Activated naive CD4-positive, alpha-beta T cell treated with anti-CD3 and anti-CD28 coated beads, Interleukin-2, amount 50 U/mL, for 24 hours (primary cell): ENCODE measurements at regions not wholly inside any gene's neighbourhood (a gene's known extent, or its start where the extent isn't known, plus 50 kb on each side); places are given as distances from the start of the nearest gene placed in this dataset.
"Not testable (repeated sequence)": the region's sequence is repeated elsewhere in the genome, so short reads cannot be mapped to it uniquely, and the experiment has no call there.

Experiments used
- H3K27ac Mint-ChIP-seq: one replicate; pipeline ENCODE4 v1.8.0; 2021; ENCODE audit warnings: mild to moderate bottlenecking, mixed read lengths
- H3K27me3 Mint-ChIP-seq: one replicate; pipeline ENCODE4 v1.8.0; 2021; ENCODE audit warnings: mixed read lengths
- H3K36me3 Mint-ChIP-seq: one replicate; pipeline ENCODE4 v1.8.0; 2021; ENCODE audit warnings: mixed read lengths
- H3K4me1 Mint-ChIP-seq: one replicate; pipeline ENCODE4 v1.8.0; 2021; ENCODE audit warnings: mixed read lengths
- H3K4me3 Mint-ChIP-seq: one replicate; pipeline ENCODE4 v1.8.0; 2021; ENCODE audit warnings: mild to moderate bottlenecking, mixed read lengths
- H3K9me3 Mint-ChIP-seq: one replicate; pipeline ENCODE4 v1.8.0; 2021; ENCODE audit warnings: mixed read lengths

DNA sequence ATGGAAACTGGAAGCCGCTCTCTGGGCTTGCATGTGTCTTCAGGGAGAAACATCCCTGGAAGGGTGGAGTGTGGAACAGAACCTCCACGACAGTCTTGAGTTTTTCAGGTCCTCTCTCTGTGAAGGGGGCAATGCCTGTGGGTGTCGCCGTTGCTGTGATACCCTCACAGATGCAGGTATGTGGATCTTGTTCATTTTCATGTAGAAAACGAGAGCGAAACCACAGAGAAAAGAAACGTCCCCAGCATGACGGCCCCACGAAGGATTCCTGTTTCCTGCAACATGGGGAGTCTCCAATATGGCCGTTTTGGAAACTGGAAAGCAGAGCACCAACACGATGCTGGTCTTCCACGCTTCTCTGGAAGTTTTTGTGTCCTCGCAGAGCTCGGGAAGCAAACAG, 187.9 kb downstream of the ALG10 start:
- H3K27ac Mint-ChIP-seq = no peak overlapping the region
- no peaks in the 10 kb centered on the region for H3K36me3 Mint-ChIP-seq
- no peak overlapping the region for H3K4me3 Mint-ChIP-seq
- no peaks in the 10 kb centered on the region for H3K27me3 Mint-ChIP-seq
- H3K9me3 Mint-ChIP-seq = no peaks in the 10 kb centered on the region
- no peaks in the 10 kb centered on the region for H3K4me1 Mint-ChIP-seq

DNA sequence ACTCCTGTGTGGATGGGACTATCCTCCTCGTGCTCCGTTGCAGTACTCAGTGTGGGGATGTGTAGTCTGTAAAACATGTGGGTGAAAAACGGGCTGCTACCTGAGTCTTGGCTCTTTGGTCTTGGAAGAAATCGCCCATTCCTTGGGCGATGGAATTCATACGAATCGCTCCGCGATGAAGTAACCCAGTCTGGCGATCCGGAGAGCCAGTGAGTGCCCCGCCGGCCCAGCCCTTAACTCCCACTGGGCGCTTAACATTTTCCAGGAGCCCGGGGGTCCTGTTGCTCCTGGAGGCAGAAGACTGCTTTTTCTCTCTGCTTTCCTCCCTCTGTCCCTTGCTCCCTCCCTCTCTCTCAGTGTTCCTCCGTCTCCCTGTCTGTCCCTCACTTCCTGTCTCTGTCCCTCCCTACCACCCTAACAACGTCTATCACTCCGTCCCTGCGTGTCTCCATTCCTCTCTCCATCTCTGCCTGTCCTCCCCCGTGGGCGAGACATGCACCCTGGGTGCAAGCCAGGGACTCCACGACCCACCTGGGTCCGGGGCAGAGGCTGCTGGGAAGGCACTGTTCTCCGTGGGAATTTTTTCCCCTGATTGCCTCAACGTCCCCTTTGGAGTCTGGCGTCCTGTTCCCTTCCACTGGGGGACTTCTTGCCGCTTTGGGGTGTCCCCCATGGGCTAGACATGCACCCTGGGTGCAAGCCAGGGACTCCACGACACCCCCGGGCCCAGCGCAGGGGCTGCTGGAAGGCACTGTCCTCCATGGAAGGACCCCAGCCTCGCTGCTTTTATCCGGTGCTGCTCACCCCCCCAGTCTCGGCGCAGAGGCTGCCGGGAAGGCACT, 188.6 kb downstream of the ALG10 start:
- Mint-ChIP-seq H3K27ac (no peak overlapping the region), H3K27me3 (no peaks in the 10 kb centered on the region), H3K9me3 (no peaks in the 10 kb centered on the region), H3K4me1 (no peaks in the 10 kb centered on the region), H3K36me3 (no peaks in the 10 kb centered on the region), H3K4me3 (no peak overlapping the region)

DNA sequence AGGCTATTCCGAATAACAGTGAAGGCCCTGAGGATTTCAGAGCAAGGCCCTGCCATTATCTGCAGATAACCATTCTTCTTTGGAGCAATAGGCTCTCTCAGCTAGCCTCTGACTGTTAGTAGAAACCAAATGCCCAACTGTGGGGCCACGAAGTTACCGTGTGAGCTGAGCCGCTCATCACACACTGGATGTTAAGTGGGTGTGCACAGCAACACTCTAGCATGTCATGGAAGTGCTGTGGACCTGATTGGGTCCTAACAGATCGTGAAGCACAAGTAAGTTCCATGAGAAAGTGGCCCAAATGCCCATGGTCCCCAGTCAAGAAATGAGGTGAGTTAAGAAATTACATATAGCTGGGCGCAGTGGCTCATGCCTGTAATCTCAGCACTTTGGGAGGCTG, 190.4 kb downstream of the ALG10 start:
- Mint-ChIP-seq H3K36me3 (no peaks in the 10 kb centered on the region), H3K4me1 (no peaks in the 10 kb centered on the region), H3K9me3 (no peaks in the 10 kb centered on the region), H3K4me3 (no peak overlapping the region), H3K27ac (no peak overlapping the region), H3K27me3 (peaks cover 1% of the 10 kb centered on the region)

DNA sequence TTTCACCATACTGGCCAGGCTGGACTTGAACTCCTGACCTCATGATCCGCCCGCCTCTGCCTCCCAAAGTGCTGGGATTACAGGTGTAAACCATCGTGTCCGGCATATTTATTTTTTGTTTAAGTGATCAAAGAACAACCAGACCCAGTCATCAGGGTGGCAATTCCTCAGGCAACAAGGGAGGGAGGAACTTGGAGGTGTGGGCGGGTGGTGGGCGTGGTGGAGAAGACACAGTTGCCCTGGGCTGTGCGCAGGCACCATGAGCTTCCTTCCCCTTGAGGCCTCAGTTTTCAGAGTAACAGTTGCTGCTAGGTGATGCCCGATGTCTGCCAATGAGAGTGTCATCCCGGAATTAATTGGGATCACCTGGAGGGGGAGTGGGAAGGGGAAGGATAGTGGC, 191.7 kb downstream of the ALG10 start:
- Mint-ChIP-seq H3K27ac (no peak overlapping the region), H3K27me3 (peaks cover 4% of the 10 kb centered on the region)

DNA sequence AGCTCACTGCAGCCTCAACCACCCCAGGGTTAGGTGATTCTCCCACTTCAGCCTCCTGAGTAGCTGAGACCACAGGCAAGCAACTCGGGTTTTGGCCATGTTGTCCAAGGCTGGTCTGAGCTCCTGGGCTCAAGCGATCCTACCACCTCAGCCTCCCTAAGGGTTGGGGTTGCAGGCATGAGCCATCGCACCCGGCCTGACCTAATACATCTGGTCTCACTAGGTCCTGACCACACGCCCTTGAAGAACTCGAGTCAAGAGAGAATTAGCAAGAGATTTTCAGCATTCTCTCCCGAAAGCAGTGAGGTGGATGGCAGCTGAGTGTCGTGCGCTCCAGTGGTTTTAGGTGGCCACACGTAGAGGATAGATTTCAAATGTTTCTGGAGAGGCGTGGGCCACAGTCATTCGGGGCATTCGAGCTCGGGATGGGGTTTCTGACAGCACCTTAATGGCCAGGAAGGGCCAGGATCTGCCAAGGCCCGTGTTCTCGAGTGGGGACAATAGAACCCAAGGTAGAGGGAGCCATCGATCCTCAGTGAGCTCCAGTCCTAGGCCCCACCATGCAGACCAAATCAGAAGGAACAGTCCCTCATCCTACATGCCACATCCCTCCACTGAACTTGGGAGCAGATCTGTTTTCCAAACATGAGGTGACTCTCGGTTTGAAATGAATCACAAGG, 193.1 kb downstream of the ALG10 start:
- Mint-ChIP-seq H3K27me3 (peaks cover 6% of the 10 kb centered on the region), H3K27ac (no peak overlapping the region), H3K4me1 (peaks cover 6% of the 10 kb centered on the region), H3K36me3 (no peaks in the 10 kb centered on the region), H3K9me3 (no peaks in the 10 kb centered on the region), H3K4me3 (no peak overlapping the region)

More for the DNA sequence above, 191.7 kb downstream of the ALG10 start:
- H3K9me3 Mint-ChIP-seq = no peaks in the 10 kb centered on the region
- peaks cover 6% of the 10 kb centered on the region for H3K4me1 Mint-ChIP-seq
- no peaks in the 10 kb centered on the region for H3K36me3 Mint-ChIP-seq
- H3K4me3 Mint-ChIP-seq = no peak overlapping the region

DNA sequence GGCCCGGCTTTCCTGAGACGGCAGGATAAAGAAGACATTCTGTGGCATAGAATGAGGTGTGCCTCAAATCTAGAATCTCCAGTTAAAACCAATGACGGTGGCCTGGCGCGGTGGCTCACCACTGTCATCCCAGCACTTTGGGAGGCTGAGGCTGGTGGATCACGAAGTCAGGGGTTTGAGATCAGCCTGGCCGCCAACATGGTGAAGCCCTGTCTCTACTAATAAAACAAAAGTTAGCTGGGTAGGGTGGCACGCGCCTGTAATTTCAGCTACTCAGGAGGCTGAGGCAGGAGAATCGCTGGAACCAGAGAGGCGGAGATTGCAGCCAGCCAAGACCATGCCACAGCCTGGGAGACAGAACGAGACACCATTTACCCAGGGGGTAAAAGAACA, 193.6 kb downstream of the ALG10 start:
- Mint-ChIP-seq H3K27me3 (peaks cover 6% of the 10 kb centered on the region), H3K4me3 (no peak overlapping the region), H3K4me1 (peaks cover 6% of the 10 kb centered on the region), H3K9me3 (no peaks in the 10 kb centered on the region), H3K27ac (no peak overlapping the region), H3K36me3 (no peaks in the 10 kb centered on the region)

DNA sequence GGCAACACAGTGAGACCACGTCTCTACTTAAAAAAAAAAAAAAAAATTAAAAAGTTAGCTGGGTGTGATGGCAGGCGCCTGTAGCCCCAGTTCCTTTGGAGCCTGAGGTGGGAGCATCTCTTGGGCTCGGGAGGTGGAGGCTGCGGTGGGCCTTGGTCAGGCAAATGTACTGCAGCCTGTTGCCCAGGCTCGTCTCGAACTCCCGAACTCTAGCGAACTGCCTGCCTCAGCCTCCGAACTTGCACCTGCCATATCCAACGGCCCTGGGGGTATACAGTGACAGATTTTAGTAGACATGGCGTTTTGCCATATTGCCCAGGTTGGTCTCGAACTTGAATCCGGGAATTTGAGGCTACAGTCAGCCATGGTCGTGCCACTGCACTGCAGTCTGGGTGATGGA, 195.4 kb downstream of the ALG10 start:
- Mint-ChIP-seq H3K4me1 (peaks cover 6% of the 10 kb centered on the region), H3K27ac (no peak overlapping the region), H3K4me3 (no peak overlapping the region), H3K27me3 (peaks cover 6% of the 10 kb centered on the region), H3K36me3 (no peaks in the 10 kb centered on the region), H3K9me3 (no peaks in the 10 kb centered on the region)

DNA sequence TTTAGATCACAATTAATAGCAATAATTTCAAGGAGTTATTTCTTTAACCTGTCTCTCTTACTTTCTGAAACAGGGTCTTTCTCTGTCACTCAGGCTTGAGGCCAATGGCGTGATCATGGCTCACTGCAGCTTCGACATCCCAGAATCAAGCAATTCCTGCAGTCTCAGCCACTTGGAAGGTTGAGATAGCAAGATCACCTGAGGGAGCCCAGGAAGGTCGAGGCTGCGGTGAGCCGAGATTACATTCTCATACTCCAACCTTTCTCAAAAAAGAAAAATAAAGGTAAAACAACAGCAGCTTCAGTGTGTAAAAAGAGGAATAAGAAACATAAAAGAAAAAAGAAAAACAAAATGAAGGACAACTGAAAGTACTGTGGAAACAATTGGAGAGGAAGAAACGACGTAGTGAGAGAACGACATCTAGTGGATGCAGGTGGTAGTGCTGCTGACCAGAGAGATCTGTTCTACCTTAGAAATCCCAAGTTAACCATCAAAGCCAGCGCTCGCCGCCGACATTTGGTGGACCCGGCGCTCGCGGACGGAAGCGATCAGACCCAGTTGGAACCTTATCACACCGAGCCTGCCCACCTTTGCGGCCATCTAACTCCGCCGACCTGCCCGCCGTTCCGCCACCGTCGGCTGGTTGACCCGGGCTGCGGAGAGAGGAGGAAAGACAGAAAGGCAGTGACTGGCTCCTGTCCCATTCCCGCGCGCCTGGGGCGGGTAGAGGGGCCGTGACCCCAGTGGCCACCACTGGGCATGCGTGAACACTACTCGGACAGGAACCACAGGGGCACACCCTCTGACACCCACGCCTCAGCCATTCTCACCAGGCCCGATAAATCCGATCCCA, 196.1 kb downstream of the ALG10 start:
- Mint-ChIP-seq H3K4me1 (peaks cover 6% of the 10 kb centered on the region), H3K27ac (peak overlapping the region; percentile 25), H3K4me3 (peak overlapping the region; percentile 85), H3K9me3 (no peaks in the 10 kb centered on the region), H3K27me3 (peaks cover 6% of the 10 kb centered on the region), H3K36me3 (no peaks in the 10 kb centered on the region)

DNA sequence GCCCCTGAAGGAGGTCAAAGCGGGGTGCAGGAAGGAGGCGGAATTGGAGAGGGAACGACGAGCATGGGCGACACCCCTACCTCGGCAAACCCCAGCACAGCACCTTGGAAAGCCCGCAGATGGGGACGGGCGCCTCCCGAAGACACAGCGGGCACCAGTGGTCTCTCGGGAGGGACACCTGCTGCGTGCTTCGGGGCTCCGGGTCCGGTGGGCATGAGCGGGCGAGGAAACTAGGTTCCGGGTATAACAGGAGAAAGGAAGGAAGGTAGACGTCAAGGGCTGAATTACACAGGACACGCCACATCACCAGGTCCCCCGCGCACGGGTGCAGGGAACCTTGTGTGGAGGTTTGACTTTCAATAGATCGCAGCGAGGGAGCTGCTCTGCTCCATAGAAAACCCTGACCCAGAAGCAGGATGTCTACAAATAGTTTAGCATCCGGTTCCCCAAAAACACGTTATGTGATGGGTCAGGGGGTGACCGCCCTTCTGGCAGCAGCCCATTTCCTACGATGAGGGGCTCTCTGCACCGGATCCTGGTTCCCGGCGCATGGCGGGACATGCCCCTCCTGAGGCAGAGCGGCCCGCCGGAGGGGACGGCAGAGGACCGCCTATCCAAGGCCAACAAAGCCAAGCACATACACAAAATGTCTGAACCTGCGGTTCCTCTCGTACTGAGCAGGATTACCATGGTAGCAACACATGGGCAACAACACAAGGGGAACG, 196.9 kb downstream of the ALG10 start:
- H3K4me1 Mint-ChIP-seq = peaks cover 6% of the 10 kb centered on the region
- no peak overlapping the region for H3K27ac Mint-ChIP-seq
- no peaks in the 10 kb centered on the region for H3K9me3 Mint-ChIP-seq
- peak overlapping the region; percentile 85 for H3K4me3 Mint-ChIP-seq
- no peaks in the 10 kb centered on the region for H3K36me3 Mint-ChIP-seq
- peaks cover 6% of the 10 kb centered on the region for H3K27me3 Mint-ChIP-seq

DNA sequence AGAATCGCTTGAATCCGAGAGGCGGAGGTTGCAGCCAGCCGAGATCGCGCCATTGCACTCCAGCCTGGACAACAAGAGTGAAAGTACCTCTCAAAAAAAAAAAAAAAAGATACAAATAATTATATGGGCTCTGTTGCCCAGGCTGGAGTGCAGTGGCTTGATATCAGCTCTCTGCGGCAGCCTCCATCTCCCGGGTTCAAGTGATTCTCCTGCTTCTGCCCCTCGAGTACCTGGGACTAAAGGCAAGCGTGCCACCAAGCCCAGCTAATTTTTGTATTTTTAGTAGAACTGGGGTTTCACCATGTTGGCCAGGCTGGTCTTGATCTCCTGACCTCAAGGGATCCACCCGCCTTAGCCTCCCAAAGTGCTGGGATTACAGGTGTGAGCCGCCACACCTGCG, 197.8 kb downstream of the ALG10 start:
- H3K27me3 Mint-ChIP-seq, H3K36me3 Mint-ChIP-seq, H3K4me1 Mint-ChIP-seq, H3K4me3 Mint-ChIP-seq, H3K27ac Mint-ChIP-seq, H3K9me3 Mint-ChIP-seq: not testable (repeated sequence)

DNA sequence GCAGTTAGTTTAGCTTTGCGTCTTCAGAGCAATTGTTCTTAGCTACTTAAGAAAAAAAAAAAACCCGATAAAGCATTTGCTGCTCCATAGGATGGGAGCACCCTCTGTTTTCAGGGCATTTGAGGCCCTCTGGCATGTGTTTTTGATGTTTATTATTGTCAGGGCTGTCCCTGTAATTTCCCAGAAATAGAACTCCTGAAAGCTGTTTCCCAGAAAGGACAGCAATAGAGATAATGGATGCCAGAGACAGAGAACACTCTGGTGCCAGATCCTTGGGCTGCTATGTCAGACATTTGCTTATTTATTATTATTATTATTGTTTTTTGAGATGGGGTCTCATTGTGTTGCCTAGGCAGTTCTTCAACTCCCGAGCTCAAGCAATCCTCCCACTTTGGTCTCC, 201.3 kb downstream of the ALG10 start:
- peaks cover under 1% of the 10 kb centered on the region for H3K4me1 Mint-ChIP-seq
- H3K4me3 Mint-ChIP-seq = no peak overlapping the region
- H3K27ac Mint-ChIP-seq = no peak overlapping the region

DNA sequence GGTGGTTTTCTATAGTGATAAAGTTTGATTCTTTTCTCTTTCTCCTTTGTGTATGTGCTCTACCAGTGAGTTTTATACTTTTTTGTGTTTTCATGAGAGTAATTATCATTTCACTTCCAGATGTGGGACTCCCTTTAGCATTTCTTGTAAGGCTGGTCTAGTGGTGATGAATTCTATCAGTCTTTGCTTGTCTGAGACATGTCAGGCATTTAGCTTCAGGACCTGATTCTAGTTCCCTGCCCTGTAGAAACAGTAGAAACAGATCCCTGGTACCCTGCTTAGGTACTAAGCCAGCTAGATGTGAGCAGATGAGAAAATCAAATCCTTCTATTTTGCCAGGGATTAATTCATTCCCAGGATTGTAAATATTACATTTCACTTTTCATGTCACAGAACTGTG, 203.7 kb downstream of the ALG10 start:
- H3K36me3 Mint-ChIP-seq, H3K4me1 Mint-ChIP-seq, H3K4me3 Mint-ChIP-seq, H3K27ac Mint-ChIP-seq, H3K9me3 Mint-ChIP-seq: not testable (repeated sequence)
- H3K27me3 Mint-ChIP-seq = peaks cover 10% of the 10 kb centered on the region

More for the DNA sequence above, 201.3 kb downstream of the ALG10 start:
- Mint-ChIP-seq H3K36me3 (peaks cover 4% of the 10 kb centered on the region), H3K9me3 (peaks cover 5% of the 10 kb centered on the region), H3K27me3 (peaks cover 6% of the 10 kb centered on the region)

DNA sequence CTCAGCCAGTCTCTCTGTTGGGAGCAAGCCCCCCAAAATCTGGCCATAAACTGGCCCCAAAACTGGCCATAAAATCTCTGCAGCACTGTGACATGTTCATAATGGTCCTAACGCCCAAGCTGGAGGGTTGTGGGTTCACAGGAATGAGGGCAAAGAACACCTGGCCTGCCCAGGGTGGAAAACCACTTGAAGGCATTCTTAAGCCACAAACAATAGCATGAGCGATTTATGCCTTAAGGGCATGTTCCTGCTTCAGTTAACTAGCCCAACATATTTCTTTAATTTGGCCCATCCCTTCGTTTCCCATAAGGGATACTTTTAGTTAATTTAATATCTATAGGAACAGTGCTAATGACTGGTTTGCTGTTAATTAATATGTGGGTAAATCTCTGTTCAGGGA, 205.8 kb downstream of the ALG10 start:
- H3K27me3 Mint-ChIP-seq = peaks cover 10% of the 10 kb centered on the region
- not testable (repeated sequence) for H3K9me3 Mint-ChIP-seq, H3K36me3 Mint-ChIP-seq, H3K4me3 Mint-ChIP-seq, H3K27ac Mint-ChIP-seq, H3K4me1 Mint-ChIP-seq

DNA sequence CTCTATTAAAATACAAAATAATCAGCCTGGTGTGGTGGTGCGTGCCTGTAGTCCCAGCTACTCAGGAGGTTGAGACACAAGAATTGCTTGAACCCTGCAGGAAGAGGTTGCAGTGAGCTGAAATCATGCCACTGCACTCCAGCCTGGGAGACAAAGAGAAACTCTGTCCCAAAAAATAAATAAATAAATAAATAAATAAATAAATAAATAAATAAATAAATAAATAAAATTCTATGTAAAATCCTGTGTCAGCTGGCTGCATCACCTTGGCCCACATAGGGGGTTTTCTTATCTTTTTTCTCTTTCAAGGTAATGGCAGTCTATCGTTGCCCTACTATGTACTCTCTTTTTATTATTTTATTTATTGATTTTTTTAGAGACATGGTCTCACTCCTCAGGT, 206.7 kb downstream of the ALG10 start:
- not testable (repeated sequence) for H3K9me3 Mint-ChIP-seq, H3K27ac Mint-ChIP-seq, H3K4me3 Mint-ChIP-seq, H3K4me1 Mint-ChIP-seq, H3K36me3 Mint-ChIP-seq
- H3K27me3 Mint-ChIP-seq = peaks cover 10% of the 10 kb centered on the region

DNA sequence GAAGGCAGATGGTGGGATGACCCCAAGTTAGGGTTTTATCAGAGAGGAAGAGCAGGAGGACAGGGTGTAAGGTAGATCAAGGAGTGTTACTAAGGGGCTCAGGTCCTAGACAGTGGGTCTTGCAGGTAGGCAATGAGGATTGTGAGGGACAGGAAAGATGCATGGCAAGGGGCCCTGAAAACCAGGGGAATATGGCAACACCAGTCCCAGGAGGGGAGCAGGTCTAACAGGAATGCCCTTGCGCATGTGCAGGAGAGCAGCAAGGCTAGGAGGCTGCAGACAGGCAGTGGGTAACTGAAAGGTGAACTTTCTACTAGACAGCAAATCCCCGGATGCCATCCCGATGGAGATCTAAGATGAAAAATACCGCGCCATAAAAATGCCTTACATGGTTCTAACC, 211.3 kb downstream of the ALG10 start:
- no peak overlapping the region for H3K27ac Mint-ChIP-seq
- H3K4me1 Mint-ChIP-seq = no peaks in the 10 kb centered on the region
- no peaks in the 10 kb centered on the region for H3K9me3 Mint-ChIP-seq
- H3K27me3 Mint-ChIP-seq = peaks cover 6% of the 10 kb centered on the region
- H3K4me3 Mint-ChIP-seq = no peak overlapping the region
- no peaks in the 10 kb centered on the region for H3K36me3 Mint-ChIP-seq
